Mammary epithelial cell (primary cell): ENCODE measurements at regions not wholly inside any gene's neighbourhood (a gene's known extent, or its start where the extent isn't known, plus 50 kb on each side); places are given as distances from the start of the nearest gene placed in this dataset.

Experiments
- CTCF ChIP-seq, 2 donors: IDR thresholded peaks in 1 of 2; conservative IDR thresholded peaks in 1 of 2; 2 replicates each; pipeline ENCODE4 v1.5.1; 2011 to 2012; ENCODE audit warnings: inconsistent platforms in 2 of 2, low read length in 2 of 2, mild to moderate bottlenecking in 2 of 2, control low read depth in 1 of 2, low read depth in 1 of 2; ENCODE audit not compliant: insufficient read depth in 1 of 2; ENCODE audit errors: extremely low read depth in 1 of 2
- EZH2 ChIP-seq: IDR thresholded peaks from 2 replicates; pipeline ENCODE4 v1.6.1; 2012; ENCODE audit warnings: low read length, inconsistent platforms, borderline replicate concordance

DNA sequence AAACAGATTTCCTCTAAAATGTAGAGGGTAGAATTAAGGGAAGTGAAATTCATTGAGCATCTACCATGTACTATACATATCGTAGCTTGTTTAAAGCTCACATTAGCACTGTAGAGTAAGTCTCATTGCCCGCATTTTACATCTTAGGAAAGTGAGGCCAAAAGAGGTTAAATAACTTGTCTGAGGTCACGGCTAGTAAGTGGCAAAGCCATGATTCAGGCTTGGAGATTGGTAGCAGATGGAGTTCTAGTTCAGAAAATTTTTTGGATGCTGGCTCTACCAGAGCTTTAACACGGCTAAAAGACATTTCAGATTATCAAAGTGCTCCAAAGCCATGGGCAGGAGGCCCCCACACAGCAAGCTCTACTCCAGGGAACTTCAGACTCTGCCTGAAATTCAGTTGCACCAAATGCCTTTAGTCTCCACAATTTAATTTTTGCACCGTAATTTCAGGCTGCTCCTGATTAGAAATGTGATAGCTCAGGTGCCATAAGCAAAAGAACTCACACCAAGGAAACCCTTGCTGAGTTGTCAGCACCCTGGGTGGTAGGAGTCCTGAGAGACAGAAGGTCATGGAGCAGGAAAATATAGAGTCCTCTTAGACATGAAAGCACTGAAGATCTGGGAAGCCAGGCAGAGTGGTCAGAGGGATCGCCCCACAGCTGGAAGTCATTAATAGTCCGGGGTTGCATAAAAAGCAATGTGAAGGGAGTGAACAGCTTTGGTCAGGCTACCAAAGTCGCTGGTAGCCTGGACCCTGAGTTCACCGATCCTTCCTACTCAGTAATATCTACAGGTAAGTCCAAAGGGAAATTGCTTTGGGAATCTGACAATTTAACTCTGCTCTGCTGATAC lies 55.2 kb upstream of the ASIP start:
- TF ChIP-seq EZH2 (no peak), CTCF (conservative IDR thresholded peaks at IDR 0.05 in 1 of 2, IDR thresholded peaks at IDR 0.05 in 1 of 2; ENCODE audit: extremely low read depth in 1 of 2, insufficient read depth in 1 of 2, low read depth in 1 of 2, low read length in 2 of 2) (no peak)
